ENCODE measurements at regions not wholly inside any gene's neighbourhood (a gene's known extent, or its start where the extent isn't known, plus 50 kb on each side); places are given as distances from the start of the nearest gene placed in this dataset.

GRCh38 chr3:17942856-17943255 is 200.4 kb upstream of the TBC1D5 start:
- TF ChIP-seq CTCF (IDR thresholded peaks at IDR 0.05 in 4 of 5, conservative IDR thresholded peaks at IDR 0.05 in 1 of 5), result no peak
- no peak for TF ChIP-seq POLR2A (IDR thresholded peaks at IDR 0.05)
